ENCODE measurements at regions not wholly inside any gene's neighbourhood (a gene's known extent, or its start where the extent isn't known, plus 50 kb on each side); places are given as distances from the start of the nearest gene placed in this dataset.
"Not testable (repeated sequence)": the region's sequence is repeated elsewhere in the genome, so short reads cannot be mapped to it uniquely, and the experiment has no call there.

DNA sequence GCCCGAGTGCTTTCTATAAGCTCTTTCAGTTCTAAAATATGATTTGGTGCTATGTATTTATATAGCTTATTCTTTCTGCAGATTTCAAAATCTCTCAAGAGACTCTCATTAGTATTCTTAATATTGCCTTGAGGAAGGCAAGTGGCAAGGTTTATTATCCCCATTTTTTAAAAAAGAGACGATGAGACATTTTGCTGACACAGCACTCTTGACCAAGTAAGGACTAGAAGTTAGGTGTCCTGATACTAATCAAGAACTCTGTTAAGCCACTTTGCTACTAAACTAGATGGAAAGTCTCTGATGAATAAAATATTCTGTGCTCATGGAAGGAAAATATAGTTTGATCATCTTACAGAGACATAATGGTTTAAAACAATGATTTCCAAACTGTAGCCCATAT is 164.7 kb downstream of the MZT1 start:
- TF ChIP-seq, protein P1, sequence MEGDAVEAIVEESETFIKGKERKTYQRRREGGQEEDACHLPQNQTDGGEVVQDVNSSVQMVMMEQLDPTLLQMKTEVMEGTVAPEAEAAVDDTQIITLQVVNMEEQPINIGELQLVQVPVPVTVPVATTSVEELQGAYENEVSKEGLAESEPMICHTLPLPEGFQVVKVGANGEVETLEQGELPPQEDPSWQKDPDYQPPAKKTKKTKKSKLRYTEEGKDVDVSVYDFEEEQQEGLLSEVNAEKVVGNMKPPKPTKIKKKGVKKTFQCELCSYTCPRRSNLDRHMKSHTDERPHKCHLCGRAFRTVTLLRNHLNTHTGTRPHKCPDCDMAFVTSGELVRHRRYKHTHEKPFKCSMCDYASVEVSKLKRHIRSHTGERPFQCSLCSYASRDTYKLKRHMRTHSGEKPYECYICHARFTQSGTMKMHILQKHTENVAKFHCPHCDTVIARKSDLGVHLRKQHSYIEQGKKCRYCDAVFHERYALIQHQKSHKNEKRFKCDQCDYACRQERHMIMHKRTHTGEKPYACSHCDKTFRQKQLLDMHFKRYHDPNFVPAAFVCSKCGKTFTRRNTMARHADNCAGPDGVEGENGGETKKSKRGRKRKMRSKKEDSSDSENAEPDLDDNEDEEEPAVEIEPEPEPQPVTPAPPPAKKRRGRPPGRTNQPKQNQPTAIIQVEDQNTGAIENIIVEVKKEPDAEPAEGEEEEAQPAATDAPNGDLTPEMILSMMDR (IDR thresholded peaks at IDR 0.05; ENCODE audit: low read depth, low read length) = no peak
- TF ChIP-seq POLR2A (IDR thresholded peaks at IDR 0.05; ENCODE audit: extremely low read depth, insufficient read length) = no peak
- TF ChIP-seq MYC (IDR thresholded peaks at IDR 0.05; ENCODE audit: low read depth, low read length) = no peak
- TF ChIP-seq, protein P2, sequence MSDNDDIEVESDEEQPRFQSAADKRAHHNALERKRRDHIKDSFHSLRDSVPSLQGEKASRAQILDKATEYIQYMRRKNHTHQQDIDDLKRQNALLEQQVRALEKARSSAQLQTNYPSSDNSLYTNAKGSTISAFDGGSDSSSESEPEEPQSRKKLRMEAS (IDR thresholded peaks at IDR 0.05; ENCODE audit: low read depth, low read length) = no peak
- no peak for DNase-seq (ENCODE audit: low read depth)
- no peak overlapping the region for H3K4me3 ChIP-seq (ENCODE audit: low read depth, low read length)

DNA sequence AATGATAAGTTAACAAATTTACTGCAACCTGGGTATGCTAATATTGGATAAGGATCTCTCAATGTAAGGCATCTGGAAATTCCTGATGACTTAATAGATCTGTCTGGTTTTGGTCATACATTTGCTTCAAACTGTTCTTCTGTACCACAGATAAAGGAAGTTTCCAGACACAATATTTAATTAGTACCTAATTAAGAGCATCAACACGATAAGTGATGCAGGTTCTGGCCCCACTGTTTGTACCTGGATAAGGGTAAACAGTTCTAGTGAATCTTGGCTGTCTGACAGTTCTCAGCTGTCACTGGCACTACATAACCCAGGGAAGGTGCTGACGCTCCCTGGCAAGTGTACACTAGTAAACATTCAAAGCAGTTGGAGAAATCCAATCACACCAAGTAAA is 165.6 kb downstream of the MZT1 start:
- H3K4me3 ChIP-seq (ENCODE audit: low read depth, low read length) = no peak overlapping the region
- TF ChIP-seq, protein P1 (IDR thresholded peaks at IDR 0.05; ENCODE audit: low read depth, low read length) = no peak
- TF ChIP-seq POLR2A (IDR thresholded peaks at IDR 0.05; ENCODE audit: extremely low read depth, insufficient read length) (no peak), MYC (IDR thresholded peaks at IDR 0.05; ENCODE audit: low read depth, low read length) (no peak)
- TF ChIP-seq, protein P2 (IDR thresholded peaks at IDR 0.05; ENCODE audit: low read depth, low read length) = no peak
- no peak for DNase-seq (ENCODE audit: low read depth)

DNA sequence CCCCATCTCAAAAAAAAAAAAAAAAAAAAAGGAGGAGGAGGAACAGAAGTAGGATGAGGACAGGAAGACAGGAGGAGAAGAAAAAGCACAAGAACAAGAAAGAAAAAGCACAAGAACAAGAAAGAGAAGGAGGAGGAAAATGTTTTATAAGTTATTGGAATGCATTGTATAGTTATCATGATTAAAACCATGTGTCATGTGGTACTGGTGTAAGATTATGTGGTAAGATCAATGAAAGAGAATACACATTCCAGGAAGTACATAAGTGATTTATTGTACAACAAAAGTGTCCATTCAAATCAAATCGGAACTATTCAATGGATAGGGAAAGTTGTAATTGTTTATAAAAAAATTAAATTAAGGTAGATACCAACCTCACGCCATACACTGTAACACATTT is 167.7 kb downstream of the MZT1 start:
- DNase-seq (ENCODE audit: low read depth) = no peak
- no peak overlapping the region for H3K4me3 ChIP-seq (ENCODE audit: low read depth, low read length)
- TF ChIP-seq, protein P2 (IDR thresholded peaks at IDR 0.05; ENCODE audit: low read depth, low read length) = no peak
- TF ChIP-seq POLR2A (IDR thresholded peaks at IDR 0.05; ENCODE audit: extremely low read depth, insufficient read length) (no peak), MYC (IDR thresholded peaks at IDR 0.05; ENCODE audit: low read depth, low read length) (no peak)
- TF ChIP-seq, protein P1 (IDR thresholded peaks at IDR 0.05; ENCODE audit: low read depth, low read length) = no peak

DNA sequence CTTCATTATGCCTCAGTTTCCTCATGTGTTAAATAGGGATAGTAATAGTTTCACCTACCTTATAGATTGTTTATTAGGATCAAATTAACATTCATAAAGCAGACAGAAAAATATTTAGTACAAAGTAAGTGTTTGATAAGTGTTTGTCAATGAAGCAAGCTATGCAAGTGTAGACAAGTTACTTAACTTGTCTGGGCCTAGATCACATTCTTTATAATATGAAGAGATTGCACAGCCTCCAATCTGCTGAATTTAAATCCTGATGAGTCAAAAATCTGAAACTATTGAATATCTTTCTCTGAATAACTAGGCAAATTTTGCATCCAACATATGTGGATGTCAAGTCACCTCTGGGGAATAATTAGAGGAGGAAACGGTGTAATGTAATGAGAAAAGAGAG is 170.5 kb downstream of the MZT1 start:
- no peak overlapping the region for H3K4me3 ChIP-seq (ENCODE audit: low read depth, low read length)
- TF ChIP-seq, protein P1 (IDR thresholded peaks at IDR 0.05; ENCODE audit: low read depth, low read length) = no peak
- TF ChIP-seq, protein P2 (IDR thresholded peaks at IDR 0.05; ENCODE audit: low read depth, low read length) = no peak
- TF ChIP-seq POLR2A (IDR thresholded peaks at IDR 0.05; ENCODE audit: extremely low read depth, insufficient read length) (no peak), MYC (IDR thresholded peaks at IDR 0.05; ENCODE audit: low read depth, low read length) (no peak)
- DNase-seq (ENCODE audit: low read depth) = no peak

DNA sequence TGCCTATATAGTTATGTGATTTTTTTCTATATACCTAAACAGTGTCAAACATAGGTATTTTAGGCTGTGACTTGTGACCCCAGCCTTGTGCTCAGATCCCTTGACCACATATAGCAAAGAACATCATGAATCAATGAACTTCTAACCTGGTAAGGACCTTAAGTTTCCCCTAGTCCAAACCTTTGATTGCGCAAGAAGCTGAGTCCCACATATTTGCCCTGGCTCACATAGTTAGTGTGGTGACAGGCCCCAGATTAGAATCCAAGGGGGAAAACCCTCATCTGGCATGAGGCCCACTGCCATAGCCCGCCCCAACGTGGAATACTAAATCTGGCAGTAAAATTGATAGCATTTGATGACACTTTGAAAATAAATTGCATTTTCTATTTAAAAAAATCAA is 171.8 kb downstream of the MZT1 start:
- no peak for DNase-seq (ENCODE audit: low read depth)
- H3K4me3 ChIP-seq (ENCODE audit: low read depth, low read length) = no peak overlapping the region
- TF ChIP-seq, protein P2 (IDR thresholded peaks at IDR 0.05; ENCODE audit: low read depth, low read length) = no peak
- TF ChIP-seq MYC (IDR thresholded peaks at IDR 0.05; ENCODE audit: low read depth, low read length) (no peak), POLR2A (IDR thresholded peaks at IDR 0.05; ENCODE audit: extremely low read depth, insufficient read length) (no peak)
- TF ChIP-seq, protein P1 (IDR thresholded peaks at IDR 0.05; ENCODE audit: low read depth, low read length) = no peak

DNA sequence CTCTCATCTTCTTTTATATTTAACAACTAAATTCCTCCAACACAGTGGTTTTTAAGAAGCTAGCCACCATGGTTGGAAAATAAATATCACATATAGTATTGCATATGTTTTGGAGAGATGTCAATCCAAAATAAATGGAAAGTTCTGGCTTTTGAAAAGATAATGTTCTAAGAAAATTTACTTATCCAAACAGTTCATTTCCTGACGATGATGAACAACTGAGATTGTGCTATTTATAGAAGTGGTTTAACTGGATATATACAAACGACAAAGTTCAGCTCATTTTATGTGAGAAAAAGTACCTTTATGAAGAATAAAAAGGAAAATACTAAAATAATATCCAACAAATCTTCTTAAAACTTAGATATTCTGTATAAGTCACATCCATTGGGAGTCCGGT is 174.7 kb downstream of the MZT1 start:
- DNase-seq (ENCODE audit: low read depth) = no peak
- TF ChIP-seq, protein P2 (IDR thresholded peaks at IDR 0.05; ENCODE audit: low read depth, low read length) = no peak
- no peak for TF ChIP-seq POLR2A (IDR thresholded peaks at IDR 0.05; ENCODE audit: extremely low read depth, insufficient read length)
- TF ChIP-seq MYC (IDR thresholded peaks at IDR 0.05; ENCODE audit: low read depth, low read length) = no peak
- TF ChIP-seq, protein P1 (IDR thresholded peaks at IDR 0.05; ENCODE audit: low read depth, low read length) = no peak
- no peak overlapping the region for H3K4me3 ChIP-seq (ENCODE audit: low read depth, low read length)

DNA sequence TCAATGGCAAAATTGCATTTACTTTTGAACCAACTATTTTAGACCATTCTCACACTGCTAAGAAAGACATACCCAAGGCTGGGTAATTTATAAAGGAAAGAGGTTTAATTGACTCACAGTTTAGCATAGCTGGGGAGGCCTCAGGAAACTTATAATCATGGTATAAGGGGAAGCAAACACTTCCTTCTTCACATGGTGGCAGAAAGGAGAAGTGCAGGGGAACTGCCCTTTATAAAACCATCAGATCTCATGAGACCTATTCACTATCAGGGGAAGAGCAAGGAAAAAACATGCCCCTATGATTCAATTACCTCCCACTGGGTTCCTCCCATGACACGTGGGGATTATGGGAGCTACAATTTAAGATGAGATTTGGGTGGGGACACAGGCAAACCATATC is 181.5 kb downstream of the MZT1 start:
- DNase-seq (ENCODE audit: low read depth) = peak; percentile 20

More for the DNA sequence above, 181.5 kb downstream of the MZT1 start:
- not testable (repeated sequence) for H3K4me3 ChIP-seq (ENCODE audit: low read depth, low read length)
